Amygdala (tissue), 56 donors: ENCODE measurements at regions not wholly inside any gene's neighbourhood (a gene's known extent, or its start where the extent isn't known, plus 50 kb on each side); places are given as distances from the start of the nearest gene placed in this dataset.
"Not testable (repeated sequence)": the region's sequence is repeated elsewhere in the genome, so short reads cannot be mapped to it uniquely, and the experiment has no call there.

Experiments
- DNase-seq, 56 donors: peaks; one replicate each; lab custom pipeline; 2025; lab: John Stamatoyannopoulos, UW

DNA sequence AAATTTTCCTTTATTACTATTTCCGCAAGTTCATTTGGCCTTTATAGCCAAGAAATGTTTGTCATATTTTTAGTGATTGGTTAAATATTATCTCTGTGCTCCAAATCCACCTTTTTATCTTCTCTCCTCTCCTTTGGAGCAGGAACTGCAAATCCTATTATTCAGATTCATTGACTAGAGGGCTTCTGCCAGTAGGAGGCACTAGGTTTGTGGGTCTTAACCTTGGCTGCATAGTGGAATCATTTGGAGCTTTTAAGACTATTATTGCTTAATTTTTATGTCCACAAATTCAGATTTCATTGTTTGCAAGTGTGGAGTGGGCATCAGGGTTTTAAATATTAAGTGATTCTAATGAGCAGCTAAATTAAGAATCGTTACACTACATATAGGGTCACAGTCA is 75.3 kb upstream of the SYT10 start:
- no peak for DNase-seq

DNA sequence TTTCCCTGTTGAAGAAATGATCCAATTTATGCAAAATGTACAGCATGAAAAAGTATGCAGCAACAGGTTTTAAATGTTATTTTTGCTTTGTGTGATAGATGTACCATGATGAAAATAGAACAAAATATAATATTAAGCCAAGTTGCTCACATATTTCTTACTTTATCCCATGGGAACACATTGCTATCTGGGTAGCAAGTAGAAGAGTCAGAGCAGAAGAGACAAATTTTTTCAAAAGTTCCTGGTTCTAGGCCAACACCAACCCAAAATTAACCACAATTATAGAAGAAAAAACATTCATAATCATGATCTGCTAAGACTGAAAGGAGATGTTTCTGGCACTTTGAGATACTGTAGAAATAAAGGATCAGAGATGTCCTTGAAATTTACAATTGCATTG is 79.9 kb upstream of the SYT10 start:
- no peak for DNase-seq

- not testable (repeated sequence) for DNase-seq
Measured at GRCh38 chr12:33520505-33521302, 81.1 kb upstream of the SYT10 start.

GRCh38 chr12:33529031-33529430 is 89.4 kb upstream of the SYT10 start:
- DNase-seq = no peak

DNA sequence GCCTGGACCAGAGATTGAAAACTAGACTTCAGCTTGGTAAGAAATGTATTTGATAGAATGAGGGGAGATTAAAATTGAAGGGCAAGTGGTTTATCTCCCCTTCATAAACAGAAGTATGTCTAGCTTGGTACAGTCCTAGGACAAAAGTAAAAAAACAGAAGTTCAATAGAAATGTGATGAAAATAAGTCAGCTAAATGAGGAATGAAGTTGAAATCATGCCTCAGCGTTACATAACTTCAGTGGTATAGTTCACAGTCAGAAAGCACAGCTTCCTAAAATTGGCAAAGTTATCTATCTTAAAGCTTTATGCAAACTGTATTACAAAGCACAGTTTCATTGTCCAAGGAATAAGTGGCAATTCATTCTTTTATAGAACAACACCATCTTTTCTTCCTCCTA is 90.2 kb upstream of the SYT10 start:
- DNase-seq = no peak

DNA sequence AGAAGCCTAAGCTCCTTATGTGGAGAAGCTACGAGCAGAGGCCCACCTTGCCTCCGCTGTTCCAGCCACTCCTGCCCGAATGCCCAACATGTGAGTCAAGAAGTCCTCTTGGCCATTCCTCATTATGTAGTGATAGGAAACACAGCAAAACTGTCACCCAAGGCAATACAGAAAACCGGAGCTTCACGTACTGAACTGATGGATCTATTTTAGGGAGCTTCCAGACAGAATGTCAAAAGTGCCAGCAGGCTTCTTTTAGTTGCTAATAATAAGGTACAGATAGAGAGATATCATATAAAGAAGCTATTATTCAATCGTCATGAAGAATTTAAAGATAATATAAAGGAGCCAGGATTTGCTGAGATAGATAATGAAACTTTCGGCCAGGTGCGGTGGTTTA is 91.6 kb upstream of the SYT10 start:
- no peak for DNase-seq

DNA sequence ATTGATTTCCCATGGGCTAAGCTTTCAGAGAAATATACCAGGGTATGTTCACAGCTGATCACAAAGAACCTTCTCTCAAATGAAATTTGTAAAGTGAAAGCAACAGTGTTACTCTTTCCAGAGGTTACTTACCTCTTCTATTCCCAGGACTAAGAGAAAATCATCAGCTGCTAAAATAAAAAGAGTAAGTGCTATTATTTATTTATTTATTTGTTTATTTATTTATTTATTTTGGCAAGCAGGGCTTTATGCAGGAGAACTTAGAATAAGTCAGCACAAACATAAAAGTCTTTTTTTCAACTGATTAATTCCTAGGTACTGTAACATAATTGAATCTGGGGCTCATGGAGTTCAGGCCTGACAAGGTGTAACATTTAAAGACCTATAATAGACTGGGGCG is 93.9 kb upstream of the SYT10 start:
- DNase-seq = no peak

GRCh38 chr12:33536431-33536830 is 96.8 kb upstream of the SYT10 start:
- DNase-seq = no peak

GRCh38 chr12:33546004-33546403 is 106.4 kb upstream of the SYT10 start:
- no peak for DNase-seq

GRCh38 chr12:33547084-33547483 is 107.5 kb upstream of the SYT10 start:
- no peak for DNase-seq

DNA sequence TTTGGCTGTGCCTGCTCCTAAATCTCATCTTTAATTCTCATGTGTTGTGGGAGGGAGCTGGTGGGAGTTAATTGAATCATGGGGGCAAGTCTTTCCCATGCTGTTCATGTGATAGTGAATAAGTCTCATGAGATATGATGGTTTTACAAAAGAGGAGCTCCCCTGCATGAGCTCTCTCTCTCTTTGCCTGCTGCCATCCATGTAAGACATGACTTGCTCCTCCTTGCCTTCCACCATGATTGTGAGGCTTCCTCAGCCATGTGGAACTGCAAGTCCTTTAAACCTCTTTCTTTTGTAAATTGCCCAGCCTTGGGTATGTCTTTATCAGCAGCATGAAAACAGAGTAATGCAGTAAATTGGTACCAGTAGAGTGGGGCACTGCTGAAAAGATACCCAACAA is 110.6 kb upstream of the SYT10 start:
- DNase-seq = not testable (repeated sequence)

DNA sequence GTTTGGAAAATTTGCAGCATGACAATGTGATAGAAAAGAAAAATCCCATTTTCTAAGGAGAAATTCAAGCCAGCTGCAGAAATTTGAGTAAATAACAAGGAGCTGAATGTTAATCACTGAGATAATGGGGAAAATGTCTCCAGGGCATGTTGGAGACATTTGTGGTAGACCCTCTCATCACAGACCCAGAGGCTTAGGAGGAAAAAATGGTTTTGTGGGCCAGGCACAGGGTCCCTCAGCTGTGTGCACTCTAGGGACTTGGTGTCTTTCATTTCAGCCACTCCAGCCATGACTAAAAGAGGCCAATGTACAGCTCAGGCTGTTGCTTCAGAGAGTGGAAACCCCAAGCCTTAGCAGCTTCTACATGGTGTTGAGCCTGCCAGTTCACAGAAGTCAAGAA is 111.4 kb upstream of the SYT10 start:
- no peak for DNase-seq

DNA sequence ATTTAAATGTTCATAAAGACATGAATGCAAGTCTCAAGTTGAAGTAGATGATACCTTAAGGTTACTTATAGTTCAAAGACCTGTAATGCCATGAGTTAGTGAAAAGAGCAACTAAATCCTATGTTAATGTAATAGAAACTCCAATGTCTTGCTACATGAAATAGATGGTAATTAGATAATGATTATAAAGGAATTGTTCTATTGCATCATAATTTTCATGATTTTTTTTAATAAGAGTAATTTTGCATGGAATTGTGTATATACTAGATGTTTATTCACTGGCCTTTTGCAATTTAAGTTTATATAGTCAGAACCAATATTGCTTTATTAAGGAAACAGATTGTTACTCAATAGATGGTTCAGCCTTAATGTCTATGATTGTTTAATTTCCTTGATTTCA is 115.5 kb upstream of the SYT10 start:
- no peak for DNase-seq

- no peak for DNase-seq
Measured at GRCh38 chr12:33560653-33561208, 121.1 kb upstream of the SYT10 start.

DNA sequence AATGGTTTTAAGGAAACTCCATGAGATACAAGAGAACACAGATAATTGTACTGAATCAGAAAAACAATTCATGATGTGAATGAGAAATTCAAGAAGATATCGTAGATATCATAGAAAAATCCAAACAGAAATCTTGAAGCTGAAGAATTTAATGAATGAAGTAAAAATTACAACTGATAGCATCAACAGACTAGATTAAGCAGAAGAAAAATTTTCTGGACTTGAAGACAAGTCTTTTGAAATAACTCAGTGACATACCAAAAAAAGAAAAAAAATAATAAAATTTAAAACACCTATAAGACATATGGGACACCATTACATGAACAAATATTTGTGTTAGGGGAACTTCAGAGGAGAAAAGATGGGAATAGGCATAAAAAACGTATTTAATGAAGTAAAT is 122.8 kb upstream of the SYT10 start:
- no peak for DNase-seq

DNA sequence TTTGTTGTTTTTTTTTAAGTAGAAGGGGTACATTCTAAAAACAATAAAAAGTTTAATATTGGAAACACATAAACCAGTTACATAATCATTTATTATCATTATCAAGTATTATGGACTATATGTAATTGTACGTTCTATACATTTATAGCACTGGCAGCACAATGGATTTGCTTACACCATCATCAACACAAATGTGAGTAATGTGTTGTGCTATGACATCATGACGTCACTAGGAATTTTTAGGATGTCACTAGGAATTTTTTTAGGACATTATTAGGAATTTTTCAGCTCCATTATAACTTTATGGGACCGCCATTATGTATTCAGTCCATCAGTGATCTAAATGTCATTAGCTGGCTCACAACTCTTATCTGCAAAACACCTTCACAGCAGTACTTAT is 126.8 kb upstream of the SYT10 start:
- DNase-seq = no peak

GRCh38 chr12:33575346-33575745 is 135.7 kb upstream of the SYT10 start:
- no peak for DNase-seq

DNA sequence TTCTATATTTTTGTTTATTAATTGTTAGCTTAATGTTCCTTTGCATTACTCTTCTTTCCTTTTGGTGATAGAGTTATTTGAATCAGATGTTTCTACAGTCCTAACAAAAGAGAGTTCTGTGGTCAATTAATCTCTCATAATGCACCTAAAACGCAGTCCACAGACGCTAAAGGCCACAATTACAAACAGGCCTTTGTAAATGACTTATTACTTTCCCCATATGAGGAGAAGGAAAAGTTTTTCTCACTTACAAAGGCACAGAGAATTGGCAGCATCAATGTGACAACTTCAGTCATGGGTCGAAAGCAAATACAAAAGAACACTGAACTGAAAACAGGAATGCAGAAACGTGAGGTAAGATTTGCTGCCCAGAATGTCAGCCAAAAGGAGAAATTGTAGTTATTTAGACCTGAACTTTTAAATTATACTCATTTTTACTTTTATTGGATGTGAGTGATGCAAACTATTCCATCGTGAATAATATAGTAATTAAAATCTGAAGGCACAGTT is 142.0 kb upstream of the SYT10 start:
- DNase-seq = no peak

- no peak for DNase-seq
Measured at GRCh38 chr12:33586576-33586975, 147.0 kb upstream of the SYT10 start.

DNA sequence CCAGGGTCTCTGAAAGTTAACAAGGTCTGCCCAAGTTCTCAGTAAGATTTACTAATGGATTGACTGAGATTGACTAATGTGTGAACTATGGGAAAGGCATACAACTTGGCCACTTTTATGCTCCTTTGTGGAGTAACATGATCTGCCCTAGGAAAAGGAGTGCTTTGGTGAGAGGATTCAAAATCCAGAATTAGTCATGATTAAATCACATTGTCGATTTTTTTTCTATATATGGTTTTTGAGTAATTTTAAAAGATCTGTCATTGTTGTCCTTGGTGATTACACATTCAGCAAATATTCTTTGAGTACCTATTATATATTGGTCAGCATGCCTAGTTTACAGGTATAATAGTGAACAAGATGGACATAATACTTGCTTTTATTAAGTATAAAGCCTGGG is 147.7 kb upstream of the SYT10 start:
- no peak for DNase-seq

DNA sequence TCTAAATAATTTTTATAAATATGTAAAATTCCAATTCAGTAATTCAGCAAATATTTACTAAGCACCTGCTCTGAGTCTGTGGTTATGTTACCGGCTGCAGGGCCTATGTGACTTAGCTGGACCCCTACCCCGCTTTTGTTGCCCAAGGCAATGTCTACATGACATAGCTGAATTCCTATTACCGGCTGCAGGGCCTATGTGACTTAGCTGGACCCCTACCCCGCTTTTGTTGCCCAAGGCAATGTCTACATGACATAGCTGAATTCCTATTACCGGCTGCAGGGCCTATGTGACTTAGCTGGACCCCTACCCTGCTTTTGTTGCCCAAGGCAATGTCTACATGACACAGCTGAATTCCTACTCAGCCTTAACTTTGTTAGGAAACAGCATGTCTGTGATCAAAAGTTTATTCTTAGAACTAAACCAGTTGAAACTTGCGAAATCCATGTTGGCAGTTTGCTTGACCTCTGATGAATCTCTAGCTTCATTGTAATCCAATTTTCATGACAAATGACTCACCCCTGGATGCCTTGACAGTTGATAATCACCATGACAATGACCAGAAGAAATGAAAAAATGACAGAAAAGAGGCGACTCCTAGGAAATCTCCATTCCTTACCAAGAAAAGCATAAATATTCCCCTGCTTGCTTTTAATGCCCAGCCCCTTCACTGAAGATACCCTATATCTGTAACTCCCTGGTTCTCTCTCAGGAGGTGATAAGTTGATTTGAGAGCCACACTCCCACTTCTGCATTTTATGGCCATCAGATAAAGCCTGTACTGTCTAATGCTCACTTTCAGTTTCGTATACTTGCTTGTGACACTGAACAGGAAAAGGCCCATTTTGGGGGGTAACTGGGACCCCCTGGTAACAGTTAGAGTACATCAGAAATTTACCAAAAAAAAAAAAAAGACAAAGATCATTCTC is 148.4 kb upstream of the SYT10 start:
- DNase-seq = no peak
